ENCODE measurements at regions not wholly inside any gene's neighbourhood (a gene's known extent, or its start where the extent isn't known, plus 50 kb on each side); places are given as distances from the start of the nearest gene placed in this dataset.

DNA sequence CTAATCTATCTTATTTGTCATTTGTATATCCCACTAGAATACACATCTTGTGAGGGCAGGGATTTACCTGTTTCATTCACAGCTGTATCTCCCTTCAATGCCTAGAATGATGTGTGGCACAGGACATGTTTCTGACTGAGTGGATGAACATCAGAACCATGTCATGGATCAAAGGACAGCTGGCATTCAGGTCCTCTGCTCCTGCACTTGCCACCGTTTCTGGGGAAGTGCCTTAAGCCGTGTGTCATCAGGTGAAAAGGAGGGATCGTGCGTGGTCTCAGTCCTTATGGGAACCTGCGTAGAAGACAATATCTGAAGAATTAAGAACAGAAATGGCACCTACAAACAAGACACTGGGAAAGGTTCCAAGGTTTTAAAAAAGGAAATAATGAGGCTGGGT is 206.1 kb upstream of the GATA6 start:
- TF ChIP-seq, protein P1, sequence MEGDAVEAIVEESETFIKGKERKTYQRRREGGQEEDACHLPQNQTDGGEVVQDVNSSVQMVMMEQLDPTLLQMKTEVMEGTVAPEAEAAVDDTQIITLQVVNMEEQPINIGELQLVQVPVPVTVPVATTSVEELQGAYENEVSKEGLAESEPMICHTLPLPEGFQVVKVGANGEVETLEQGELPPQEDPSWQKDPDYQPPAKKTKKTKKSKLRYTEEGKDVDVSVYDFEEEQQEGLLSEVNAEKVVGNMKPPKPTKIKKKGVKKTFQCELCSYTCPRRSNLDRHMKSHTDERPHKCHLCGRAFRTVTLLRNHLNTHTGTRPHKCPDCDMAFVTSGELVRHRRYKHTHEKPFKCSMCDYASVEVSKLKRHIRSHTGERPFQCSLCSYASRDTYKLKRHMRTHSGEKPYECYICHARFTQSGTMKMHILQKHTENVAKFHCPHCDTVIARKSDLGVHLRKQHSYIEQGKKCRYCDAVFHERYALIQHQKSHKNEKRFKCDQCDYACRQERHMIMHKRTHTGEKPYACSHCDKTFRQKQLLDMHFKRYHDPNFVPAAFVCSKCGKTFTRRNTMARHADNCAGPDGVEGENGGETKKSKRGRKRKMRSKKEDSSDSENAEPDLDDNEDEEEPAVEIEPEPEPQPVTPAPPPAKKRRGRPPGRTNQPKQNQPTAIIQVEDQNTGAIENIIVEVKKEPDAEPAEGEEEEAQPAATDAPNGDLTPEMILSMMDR (IDR thresholded peaks at IDR 0.05) = no peak
- TF ChIP-seq EZH2phosphoT487 (IDR thresholded peaks at IDR 0.05) = no peak

Data from neural progenitor cell (in vitro differentiated cells).